HUES64 (cell line): ENCODE measurements at regions not wholly inside any gene's neighbourhood (a gene's known extent, or its start where the extent isn't known, plus 50 kb on each side); places are given as distances from the start of the nearest gene placed in this dataset.
"Not testable (repeated sequence)": the region's sequence is repeated elsewhere in the genome, so short reads cannot be mapped to it uniquely, and the experiment has no call there.

Experiments
- H3K27ac ChIP-seq: 2 replicates; pipeline ENCODE4 v1.7.0; 2013; ENCODE audit warnings: low read depth, low read length, inconsistent platforms
- H3K27me3 ChIP-seq: 2 replicates; pipeline ENCODE4 v1.6.1; 2013; ENCODE audit warnings: mild to moderate bottlenecking, low read length; ENCODE audit not compliant: insufficient read depth
- H3K36me3 ChIP-seq: 2 replicates; pipeline ENCODE4 v1.6.1; 2013; ENCODE audit warnings: mild to moderate bottlenecking, low read length; ENCODE audit not compliant: insufficient read depth
- H3K4me1 ChIP-seq: 2 replicates; pipeline ENCODE4 v1.6.1; 2013; ENCODE audit warnings: mild to moderate bottlenecking, low read length, moderate library complexity; ENCODE audit not compliant: insufficient read depth
- H3K4me3 ChIP-seq: 2 replicates; pipeline ENCODE4 v1.5.1; 2013; ENCODE audit warnings: mild to moderate bottlenecking, low read length, moderate library complexity
- H3K9ac ChIP-seq: 2 replicates; pipeline ENCODE4 v1.6.1; 2013; ENCODE audit warnings: mild to moderate bottlenecking, low read depth, low read length
- H3K9me3 ChIP-seq: 2 replicates; pipeline ENCODE4 v1.6.1; 2013; ENCODE audit warnings: low read depth, low read length; ENCODE audit not compliant: insufficient read depth
- WGBS: fragments of 150-250, 120-280 bp; methylation state at CpG from one replicate; pipeline ENCODE4 v1.1.7; 2013; ENCODE audit warnings: missing lambda C conversion rate; 5-methylcytosine and 5-hydroxymethylcytosine counted together

DNA sequence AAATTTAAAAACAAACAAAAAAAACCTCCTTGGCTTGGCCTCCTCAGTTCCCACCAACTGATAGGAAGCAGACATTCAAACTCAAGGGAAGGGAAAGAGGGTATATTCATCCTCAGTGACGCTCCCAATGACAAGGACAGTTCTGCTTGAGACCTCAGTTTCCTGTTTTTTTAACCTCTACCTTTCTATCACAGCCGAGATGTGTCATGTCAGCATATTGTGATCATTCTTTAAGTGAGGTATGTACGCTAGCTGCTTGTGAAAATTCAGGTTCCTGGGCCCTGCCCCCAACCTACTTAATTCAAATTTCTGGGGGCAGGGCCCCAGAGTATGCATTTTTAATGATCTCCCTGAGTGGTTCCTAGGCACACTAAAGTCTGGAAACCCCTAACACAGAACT is 611.9 kb upstream of the TBX3 start:
- no peaks in the 10 kb centered on the region for H3K9me3 ChIP-seq
- 0 out of 2 replicates have a peak, but pooled peaks cover 4% of the 10 kb centered on the region for H3K4me1 ChIP-seq
- H3K4me3 ChIP-seq, result no peak overlapping the region
- no peak overlapping the region for H3K27ac ChIP-seq
- no peaks in the 10 kb centered on the region for H3K27me3 ChIP-seq
- no peak overlapping the region for H3K9ac ChIP-seq
- 100% methylated on average over 3 of the region's 3 CpGs for WGBS
- no peaks in the 10 kb centered on the region for H3K36me3 ChIP-seq

DNA sequence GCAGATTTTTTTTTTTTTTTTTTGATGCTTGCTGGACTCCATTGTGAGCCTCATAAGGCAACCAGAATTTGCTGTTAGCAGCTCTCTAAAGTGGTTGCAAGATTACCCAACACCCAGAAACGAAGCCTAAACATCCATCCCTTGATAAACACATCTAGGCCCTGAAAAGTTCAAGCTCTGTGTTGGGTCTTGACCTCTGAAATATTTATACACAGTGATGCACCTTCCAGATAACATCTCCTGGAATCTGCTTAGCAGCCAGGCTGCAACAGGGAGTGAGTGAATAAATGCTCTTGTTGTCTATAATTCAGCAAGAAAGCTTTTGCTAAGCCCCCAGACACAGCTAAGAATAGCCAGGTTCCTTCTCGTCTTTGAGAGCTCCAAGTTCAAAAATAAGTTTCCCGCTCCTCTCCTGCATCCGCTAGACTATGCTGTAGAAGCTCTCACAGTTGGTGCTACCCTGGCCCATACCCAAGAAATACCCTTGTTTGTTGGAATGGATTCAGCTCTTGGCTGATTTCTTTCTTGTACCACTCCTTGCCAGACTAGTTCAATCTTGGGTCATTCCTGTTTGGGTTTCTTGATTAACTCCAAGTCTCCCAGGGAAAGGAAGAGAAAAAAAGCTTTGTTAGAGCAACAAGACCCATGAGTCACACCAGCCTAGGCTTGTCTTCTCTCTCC is 610.6 kb upstream of the TBX3 start:
- Histone ChIP-seq H3K9me3 (no peaks in the 10 kb centered on the region), H3K9ac (no peak overlapping the region), H3K27me3 (no peaks in the 10 kb centered on the region), H3K27ac (no peak overlapping the region), H3K4me3 (no peak overlapping the region), H3K4me1 (0 out of 2 replicates have a peak, but pooled peaks cover 4% of the 10 kb centered on the region), H3K36me3 (no peaks in the 10 kb centered on the region)
- 92% methylated on average over 4 of the region's 4 CpGs for WGBS

DNA sequence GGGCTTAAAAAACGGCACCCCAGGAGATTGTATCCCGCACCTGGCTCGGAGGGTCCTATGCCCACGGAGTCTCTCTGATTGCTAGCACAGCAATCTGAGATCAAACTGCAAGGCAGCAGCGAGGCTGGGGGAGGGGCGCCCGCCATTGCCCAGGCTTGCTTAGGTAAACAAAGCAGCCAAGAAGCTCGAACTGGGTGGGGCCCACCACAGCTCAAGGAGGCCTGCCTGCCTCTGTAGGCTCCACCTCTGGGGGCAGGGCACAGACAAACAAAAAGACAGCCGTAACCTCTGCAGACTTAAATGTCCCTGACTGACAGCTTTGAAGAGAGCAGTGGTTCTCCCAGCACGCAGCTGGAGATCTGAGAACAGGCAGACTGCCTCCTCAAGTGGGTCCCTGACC is 601.5 kb upstream of the TBX3 start:
- not testable (repeated sequence) for H3K9me3 ChIP-seq, H3K27ac ChIP-seq, H3K36me3 ChIP-seq, H3K9ac ChIP-seq, H3K4me1 ChIP-seq, H3K4me3 ChIP-seq, H3K27me3 ChIP-seq
- 68% methylated on average over 10 of the region's 10 CpGs for WGBS

DNA sequence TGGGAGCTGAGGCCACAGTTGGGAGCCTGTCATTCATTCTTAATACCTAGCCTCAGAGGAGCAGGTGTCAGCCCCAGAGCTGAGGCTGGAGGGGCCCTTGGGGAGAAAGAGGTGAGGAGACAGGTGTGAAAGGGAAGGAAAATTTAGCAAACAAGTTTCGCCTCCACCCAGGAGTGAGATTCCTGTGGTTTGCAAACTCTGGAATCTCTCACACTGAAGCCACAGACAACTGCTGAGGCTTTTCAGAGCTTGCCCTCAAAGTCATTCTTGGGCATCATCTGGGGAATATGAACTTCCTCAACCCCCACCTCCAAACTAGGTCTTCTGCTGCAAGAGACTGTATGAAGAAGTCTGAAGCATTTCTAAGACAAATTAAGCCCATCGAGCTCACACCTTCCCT is 589.5 kb upstream of the TBX3 start:
- no peaks in the 10 kb centered on the region for H3K4me1 ChIP-seq
- no peaks in the 10 kb centered on the region for H3K36me3 ChIP-seq
- H3K27me3 ChIP-seq, result no peaks in the 10 kb centered on the region
- H3K4me3 ChIP-seq, result no peak overlapping the region
- 100% methylated on average over 2 of the region's 2 CpGs for WGBS
- H3K9me3 ChIP-seq, result no peaks in the 10 kb centered on the region
- H3K27ac ChIP-seq, result no peak overlapping the region
- H3K9ac ChIP-seq, result no peak overlapping the region

DNA sequence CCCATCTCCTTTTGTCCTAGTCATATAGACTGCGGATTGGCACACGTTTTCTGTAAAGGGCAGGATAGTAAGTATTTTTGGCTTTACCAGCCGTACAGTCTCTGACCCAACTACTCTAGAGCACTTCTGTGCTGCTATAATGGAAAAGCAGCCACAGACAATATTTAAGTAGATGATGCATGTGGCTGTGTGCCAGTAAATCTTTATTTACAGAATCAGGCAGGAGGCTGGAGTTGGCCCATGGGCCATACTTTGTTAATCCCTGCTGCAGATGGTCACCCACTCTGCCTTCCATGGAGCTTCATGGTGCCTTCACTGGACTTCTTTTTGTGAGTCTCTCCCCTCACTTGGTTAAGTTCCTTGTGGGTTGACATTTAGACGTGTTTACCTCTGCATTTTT is 584.5 kb upstream of the TBX3 start:
- WGBS, result 95% methylated on average over 4 of the region's 4 CpGs
- H3K4me1 ChIP-seq, result no peaks in the 10 kb centered on the region
- no peak overlapping the region for H3K27ac ChIP-seq

DNA sequence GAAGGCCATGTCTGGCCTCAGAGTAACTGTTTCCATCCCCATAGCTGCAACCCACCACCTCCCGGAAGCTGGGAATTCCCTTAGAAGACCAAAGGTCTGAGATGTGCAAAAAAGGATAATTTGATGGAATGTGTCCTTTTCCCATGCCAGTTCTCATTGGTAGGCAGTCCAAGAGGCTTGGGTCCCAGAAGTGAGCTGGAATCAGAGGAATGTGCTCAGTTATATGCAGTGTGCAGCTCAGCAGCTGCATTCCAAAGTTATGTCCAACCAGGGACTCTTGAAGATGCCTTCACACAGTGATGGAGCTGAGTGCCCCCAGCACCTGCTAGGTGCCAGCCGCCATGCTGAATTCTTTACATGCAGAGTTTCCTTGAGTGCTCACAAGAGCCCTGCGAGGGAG is 583.9 kb upstream of the TBX3 start:
- no peaks in the 10 kb centered on the region for H3K27me3 ChIP-seq
- H3K9me3 ChIP-seq, result no peaks in the 10 kb centered on the region
- H3K4me1 ChIP-seq, result no peaks in the 10 kb centered on the region
- H3K9ac ChIP-seq, result no peak overlapping the region
- WGBS, result 94% methylated on average over 3 of the region's 3 CpGs
- H3K36me3 ChIP-seq, result no peaks in the 10 kb centered on the region
- H3K4me3 ChIP-seq, result no peak overlapping the region
- no peak overlapping the region for H3K27ac ChIP-seq

More for the DNA sequence above, 584.5 kb upstream of the TBX3 start:
- H3K36me3 ChIP-seq, result no peaks in the 10 kb centered on the region
- H3K4me3 ChIP-seq, result no peak overlapping the region
- H3K27me3 ChIP-seq, result no peaks in the 10 kb centered on the region
- no peak overlapping the region for H3K9ac ChIP-seq
- no peaks in the 10 kb centered on the region for H3K9me3 ChIP-seq

DNA sequence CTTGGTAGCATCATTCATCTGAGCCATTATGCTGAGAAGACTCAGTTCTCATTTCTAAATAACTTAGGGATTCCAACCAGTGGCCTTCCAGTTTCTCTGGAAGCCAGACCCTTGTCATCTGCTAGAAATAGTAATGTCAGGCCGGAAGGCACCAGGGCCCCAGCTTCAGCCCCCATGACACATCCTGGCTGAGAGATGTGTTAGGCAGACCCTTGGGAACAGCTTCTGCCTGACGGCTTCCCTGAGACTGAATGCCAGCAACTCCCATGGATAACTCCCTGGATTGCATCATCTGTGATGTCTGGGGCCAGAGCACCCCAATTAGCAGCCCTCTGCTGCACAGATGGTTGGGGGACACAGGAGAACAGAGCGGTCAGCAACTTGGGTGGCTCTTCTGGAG is 583.5 kb upstream of the TBX3 start:
- Histone ChIP-seq H3K27me3 (no peaks in the 10 kb centered on the region), H3K9ac (no peak overlapping the region), H3K36me3 (no peaks in the 10 kb centered on the region), H3K4me1 (no peaks in the 10 kb centered on the region), H3K9me3 (no peaks in the 10 kb centered on the region), H3K27ac (no peak overlapping the region), H3K4me3 (no peak overlapping the region)
- 92% methylated on average over 3 of the region's 3 CpGs for WGBS

DNA sequence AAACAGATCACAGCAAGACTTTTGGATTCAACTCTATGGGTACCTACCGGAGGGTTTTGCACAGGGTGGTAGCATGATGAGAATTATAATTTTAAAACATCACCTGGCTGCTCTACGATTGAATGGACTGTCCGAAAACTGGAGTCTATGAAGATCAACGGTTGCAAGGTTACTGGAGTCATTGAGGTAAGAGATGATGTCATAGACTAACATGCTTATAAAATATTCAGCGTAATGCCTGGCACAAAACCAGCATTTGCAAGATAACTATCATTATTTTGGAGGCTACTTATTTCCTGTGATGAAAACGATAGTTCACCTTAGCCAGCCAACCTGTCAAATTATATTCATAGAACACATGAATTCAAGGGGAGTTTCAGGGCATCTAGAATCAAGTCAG is 580.6 kb upstream of the TBX3 start:
- Histone ChIP-seq H3K4me1 (no peaks in the 10 kb centered on the region), H3K27ac (no peak overlapping the region), H3K9me3 (no peaks in the 10 kb centered on the region), H3K4me3 (no peak overlapping the region), H3K27me3 (no peaks in the 10 kb centered on the region), H3K36me3 (no peaks in the 10 kb centered on the region), H3K9ac (no peak overlapping the region)
- WGBS, result 94% methylated on average over 6 of the region's 6 CpGs

DNA sequence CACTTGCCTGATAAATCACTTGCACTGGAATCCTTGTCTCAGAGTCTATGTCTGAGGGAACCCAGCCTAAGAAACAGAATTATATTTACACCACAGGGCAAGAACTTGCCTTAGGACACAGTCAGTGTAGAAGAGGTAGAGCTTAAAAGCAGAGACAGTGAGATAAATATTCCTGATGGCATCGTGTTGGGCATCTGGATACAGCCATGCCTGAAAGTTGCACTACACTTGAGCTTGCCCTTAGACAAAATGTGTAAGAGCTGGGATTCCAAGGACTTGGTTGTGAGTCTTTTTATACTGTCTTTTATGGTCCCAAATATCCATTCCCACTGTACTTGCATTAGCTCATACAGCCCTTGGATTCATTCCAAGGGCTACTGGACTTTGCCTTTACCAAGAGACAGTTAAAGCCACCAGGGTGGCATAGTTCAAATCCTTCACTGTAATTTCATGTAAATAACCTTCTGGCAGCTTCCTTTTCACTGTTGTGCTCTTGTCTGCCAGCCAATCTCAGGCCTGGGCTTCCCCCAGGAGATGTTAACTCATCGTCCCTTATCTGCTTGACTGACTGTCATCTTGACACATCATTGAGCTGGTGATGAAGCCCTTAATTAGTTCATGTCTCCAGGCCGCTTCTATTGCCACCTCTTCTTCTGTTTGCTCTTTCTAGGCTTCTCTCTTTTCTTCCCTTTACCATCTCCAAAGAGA is 577.9 kb upstream of the TBX3 start:
- WGBS, result 75% methylated on average over 3 of the region's 3 CpGs
- no peaks in the 10 kb centered on the region for H3K4me1 ChIP-seq

DNA sequence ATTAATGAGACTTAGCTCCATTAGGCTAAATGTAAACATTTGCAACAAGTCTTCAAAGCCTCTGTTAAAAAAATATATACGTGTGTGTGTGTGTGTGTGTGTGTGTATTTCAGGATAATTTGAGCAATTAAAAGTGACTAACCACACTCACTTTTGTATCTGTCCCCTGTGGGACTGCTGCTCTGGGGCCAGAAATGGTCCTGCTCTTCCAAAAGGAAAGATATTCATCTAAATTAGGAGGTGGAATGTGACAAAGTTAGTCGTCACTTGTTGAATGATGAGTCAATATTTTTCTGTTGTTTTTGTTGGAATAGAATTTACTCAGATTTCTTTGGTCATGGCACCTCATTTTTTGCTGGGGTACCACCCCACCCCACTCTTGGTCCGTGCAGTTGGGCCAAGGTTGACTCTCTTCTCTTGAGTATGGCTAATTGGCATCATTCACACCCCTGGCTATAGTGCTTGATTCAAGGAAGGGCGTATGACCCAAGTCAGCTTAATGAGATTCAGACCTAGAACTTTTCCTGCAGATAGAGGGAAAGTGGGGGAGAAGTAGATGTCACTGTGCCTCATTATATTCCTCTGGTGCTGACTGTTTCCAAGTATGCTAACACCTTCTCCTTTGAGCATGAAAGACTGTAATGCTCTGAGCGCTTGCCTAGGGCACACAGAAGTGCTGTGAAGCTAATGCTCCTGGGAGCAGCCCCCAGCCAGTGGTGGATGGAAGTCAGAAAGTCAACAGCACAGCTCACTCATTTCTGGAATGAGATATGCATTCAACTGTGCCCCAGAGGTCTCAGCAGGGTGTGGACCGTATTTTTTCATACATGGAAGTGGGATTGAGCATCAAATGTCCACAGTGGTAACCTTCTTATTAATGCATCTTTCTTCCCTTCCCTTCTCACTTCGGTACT is 577.0 kb upstream of the TBX3 start:
- Histone ChIP-seq H3K9me3 (no peaks in the 10 kb centered on the region), H3K27ac (no peak overlapping the region), H3K36me3 (no peaks in the 10 kb centered on the region), H3K4me1 (no peaks in the 10 kb centered on the region), H3K4me3 (no peak overlapping the region), H3K9ac (no peak overlapping the region), H3K27me3 (no peaks in the 10 kb centered on the region)
- WGBS, result 88% methylated on average over 6 of the region's 7 CpGs

More for the DNA sequence above, 577.9 kb upstream of the TBX3 start:
- Histone ChIP-seq H3K36me3 (no peaks in the 10 kb centered on the region), H3K4me3 (no peak overlapping the region), H3K9me3 (no peaks in the 10 kb centered on the region), H3K9ac (no peak overlapping the region), H3K27me3 (no peaks in the 10 kb centered on the region), H3K27ac (no peak overlapping the region)
